Peyer's patch (tissue), 4 donors: ENCODE measurements at regions not wholly inside any gene's neighbourhood (a gene's known extent, or its start where the extent isn't known, plus 50 kb on each side); places are given as distances from the start of the nearest gene placed in this dataset.

Source experiments
- DNase-seq, 3 donors: peaks; one replicate each; pipeline ENCODE4 v3.0.0-alpha.2; 2017 to 2019
- H3K27ac ChIP-seq, 4 donors: fragments of 200-600 bp; sonication (generic); one replicate each; pipeline ENCODE4 v1.5.1; 2016 to 2019
- H3K27me3 ChIP-seq, 2 donors: fragments of 200-600 bp; sonication (generic); one replicate each; pipeline ENCODE4 v1.5.1; 2019
- H3K36me3 ChIP-seq, 3 donors: fragments of 200-600 bp; sonication (generic); one replicate each; pipeline ENCODE4 v1.5.1; 2016 to 2019
- H3K4me1 ChIP-seq, 4 donors: fragments of 200-600 bp; sonication (generic); one replicate each; pipeline ENCODE4 v1.5.1; 2016 to 2019
- H3K4me3 ChIP-seq, 4 donors: fragments of 200-600 bp; sonication (generic); 1 replicate in 3 of 4; 2 replicates in 1 of 4; pipeline ENCODE4 v1.5.1; 2016 to 2019; ENCODE audit warnings: mild to moderate bottlenecking in 1 of 4
- H3K9me3 ChIP-seq, 4 donors: fragments of 200-600 bp; sonication (generic); one replicate each; pipeline ENCODE4 v1.5.1; 2016 to 2019; ENCODE audit warnings: mild to moderate bottlenecking in 1 of 4
- POLR2A ChIP-seq, 2 donors: fragments of 450-650 bp; IDR thresholded peaks; one replicate each; pipeline ENCODE4 v1.5.1; 2017; ENCODE audit warnings: antibody characterized with exemption in 2 of 2, mild to moderate bottlenecking in 2 of 2, moderate library complexity in 2 of 2
- TF ChIP-seq, protein P1 (sequence below), 6 experiments: fragments of 450-650 bp in 4 of 6; fragments of 200-600 bp in 2 of 6; sonication (generic) in 1 of 6; IDR thresholded peaks; one replicate each; pipeline ENCODE4 v1.5.1; 2017 to 2019; ENCODE audit warnings: antibody characterized with exemption in 6 of 6, mild to moderate bottlenecking in 3 of 6, moderate library complexity in 1 of 6

- Histone ChIP-seq H3K4me1 (no peaks in the 10 kb centered on the region), H3K27ac (no peak overlapping the region), H3K9me3 (no peaks in the 10 kb centered on the region), H3K4me3 (no peak overlapping the region), H3K36me3 (no peaks in the 10 kb centered on the region), H3K27me3 (no peaks in the 10 kb centered on the region)
- TF ChIP-seq, protein P1, sequence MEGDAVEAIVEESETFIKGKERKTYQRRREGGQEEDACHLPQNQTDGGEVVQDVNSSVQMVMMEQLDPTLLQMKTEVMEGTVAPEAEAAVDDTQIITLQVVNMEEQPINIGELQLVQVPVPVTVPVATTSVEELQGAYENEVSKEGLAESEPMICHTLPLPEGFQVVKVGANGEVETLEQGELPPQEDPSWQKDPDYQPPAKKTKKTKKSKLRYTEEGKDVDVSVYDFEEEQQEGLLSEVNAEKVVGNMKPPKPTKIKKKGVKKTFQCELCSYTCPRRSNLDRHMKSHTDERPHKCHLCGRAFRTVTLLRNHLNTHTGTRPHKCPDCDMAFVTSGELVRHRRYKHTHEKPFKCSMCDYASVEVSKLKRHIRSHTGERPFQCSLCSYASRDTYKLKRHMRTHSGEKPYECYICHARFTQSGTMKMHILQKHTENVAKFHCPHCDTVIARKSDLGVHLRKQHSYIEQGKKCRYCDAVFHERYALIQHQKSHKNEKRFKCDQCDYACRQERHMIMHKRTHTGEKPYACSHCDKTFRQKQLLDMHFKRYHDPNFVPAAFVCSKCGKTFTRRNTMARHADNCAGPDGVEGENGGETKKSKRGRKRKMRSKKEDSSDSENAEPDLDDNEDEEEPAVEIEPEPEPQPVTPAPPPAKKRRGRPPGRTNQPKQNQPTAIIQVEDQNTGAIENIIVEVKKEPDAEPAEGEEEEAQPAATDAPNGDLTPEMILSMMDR (IDR thresholded peaks at IDR 0.05): no peak
- no peak for TF ChIP-seq POLR2A (IDR thresholded peaks at IDR 0.05)
- DNase-seq: no peak
Measured at GRCh38 chr17:13200671-13201070, 182.8 kb upstream of the ELAC2 start.

GRCh38 chr17:13199425-13199824 is 181.6 kb upstream of the ELAC2 start:
- TF ChIP-seq, protein P1 (IDR thresholded peaks at IDR 0.05): no peak
- no peak for TF ChIP-seq POLR2A (IDR thresholded peaks at IDR 0.05)
- no peak for DNase-seq
- no peaks in the 10 kb centered on the region for H3K9me3 ChIP-seq

GRCh38 chr17:13197586-13197985 is 179.8 kb upstream of the ELAC2 start:
- DNase-seq: no peak
- no peak for TF ChIP-seq POLR2A (IDR thresholded peaks at IDR 0.05)
- TF ChIP-seq, protein P1 (IDR thresholded peaks at IDR 0.05): no peak
- no peak overlapping the region for H3K4me3 ChIP-seq
- H3K4me1 ChIP-seq: no peaks in the 10 kb centered on the region
- H3K36me3 ChIP-seq: no peaks in the 10 kb centered on the region
- no peaks in the 10 kb centered on the region for H3K27me3 ChIP-seq
- no peaks in the 10 kb centered on the region for H3K9me3 ChIP-seq
- H3K27ac ChIP-seq: no peak overlapping the region

More at GRCh38 chr17:13199425-13199824, 181.6 kb upstream of the ELAC2 start:
- Histone ChIP-seq H3K4me3 (no peak overlapping the region), H3K27me3 (no peaks in the 10 kb centered on the region), H3K36me3 (no peaks in the 10 kb centered on the region), H3K4me1 (no peaks in the 10 kb centered on the region), H3K27ac (no peak overlapping the region)

- Histone ChIP-seq H3K4me1 (no peaks in the 10 kb centered on the region), H3K9me3 (no peaks in the 10 kb centered on the region), H3K27ac (no peak overlapping the region), H3K36me3 (no peaks in the 10 kb centered on the region), H3K27me3 (no peaks in the 10 kb centered on the region), H3K4me3 (no peak overlapping the region)
- TF ChIP-seq POLR2A (IDR thresholded peaks at IDR 0.05): no peak
- TF ChIP-seq, protein P1 (IDR thresholded peaks at IDR 0.05): no peak
- DNase-seq: no peak
Measured at GRCh38 chr17:13194887-13195286, 177.1 kb upstream of the ELAC2 start.

- peak in 1 of 3 donors; percentile 47 for DNase-seq
- H3K4me3 ChIP-seq: no peak overlapping the region
- H3K9me3 ChIP-seq: no peaks in the 10 kb centered on the region
- TF ChIP-seq, protein P1 (IDR thresholded peaks at IDR 0.05): no peak
- no peak for TF ChIP-seq POLR2A (IDR thresholded peaks at IDR 0.05)
- no peaks in the 10 kb centered on the region for H3K27me3 ChIP-seq
- H3K27ac ChIP-seq: peak overlapping the region in 1 of 4 donors; percentile 30
- no peaks in the 10 kb centered on the region for H3K36me3 ChIP-seq
- H3K4me1 ChIP-seq: no peaks in the 10 kb centered on the region
Measured at GRCh38 chr17:13182854-13183253, 165.0 kb upstream of the ELAC2 start.

GRCh38 chr17:13182450-13182849 is 164.6 kb upstream of the ELAC2 start:
- TF ChIP-seq POLR2A (IDR thresholded peaks at IDR 0.05): no peak
- TF ChIP-seq, protein P1 (IDR thresholded peaks at IDR 0.05): no peak
- Histone ChIP-seq H3K9me3 (no peaks in the 10 kb centered on the region), H3K4me1 (no peaks in the 10 kb centered on the region), H3K27me3 (no peaks in the 10 kb centered on the region), H3K4me3 (no peak overlapping the region), H3K36me3 (no peaks in the 10 kb centered on the region), H3K27ac (peak overlapping the region in 1 of 4 donors; percentile 30)
- no peak for DNase-seq
